ENCODE measurements at regions not wholly inside any gene's neighbourhood (a gene's known extent, or its start where the extent isn't known, plus 50 kb on each side); places are given as distances from the start of the nearest gene placed in this dataset.
"Not testable (repeated sequence)": the region's sequence is repeated elsewhere in the genome, so short reads cannot be mapped to it uniquely, and the experiment has no call there.

- TF ChIP-seq CTCF (IDR thresholded peaks at IDR 0.05): no peak
- TF ChIP-seq POLR2A (IDR thresholded peaks at IDR 0.05): no peak
- Histone ChIP-seq H3K27me3 (no peaks in the 10 kb centered on the region), H3K27ac (no peak overlapping the region), H3K36me3 (no peaks in the 10 kb centered on the region), H3K9me3 (no peaks in the 10 kb centered on the region), H3K4me3 (replicated peaks in 1 of 3) (no peak overlapping the region), H3K4me1 (no peaks in the 10 kb centered on the region)
- intact Hi-C loops (cut with DNase I): no loop called here
- DNase-seq: no peak
- 77 to 79% methylated on average over 2 of the region's 2 CpGs for WGBS, 2 donors
Measured at GRCh38 chr1:189311915-189312314, 1165.7 kb downstream of the BRINP3 start.

GRCh38 chr1:189312499-189312898, 1165.2 kb downstream of the BRINP3 start:
- H3K4me3 ChIP-seq (replicated peaks in 1 of 3): no peak overlapping the region
- DNase-seq: no peak
- H3K27ac ChIP-seq: no peak overlapping the region
- no peak for TF ChIP-seq CTCF (IDR thresholded peaks at IDR 0.05)
- no peaks in the 10 kb centered on the region for H3K4me1 ChIP-seq
- no peaks in the 10 kb centered on the region for H3K27me3 ChIP-seq
- intact Hi-C loops (cut with DNase I): no loop called here
- no peaks in the 10 kb centered on the region for H3K9me3 ChIP-seq
- H3K36me3 ChIP-seq: no peaks in the 10 kb centered on the region

- Histone ChIP-seq H3K4me3 (replicated peaks in 1 of 3) (no peak overlapping the region), H3K4me1 (no peaks in the 10 kb centered on the region), H3K36me3 (no peaks in the 10 kb centered on the region), H3K27me3 (no peaks in the 10 kb centered on the region), H3K9me3 (no peaks in the 10 kb centered on the region), H3K27ac (no peak overlapping the region)
- intact Hi-C loops (cut with DNase I): no loop called here
- TF ChIP-seq POLR2A (IDR thresholded peaks at IDR 0.05) (no peak), CTCF (IDR thresholded peaks at IDR 0.05) (no peak)
- DNase-seq: no peak
- 53 to 55% methylated on average over 2 of the region's 2 CpGs for WGBS, 2 donors
Measured at GRCh38 chr1:189313488-189313887, 1164.2 kb downstream of the BRINP3 start.

GRCh38 chr1:189315035-189315901, 1162.4 kb downstream of the BRINP3 start:
- Histone ChIP-seq H3K4me1 (no peaks in the 10 kb centered on the region), H3K27me3 (no peaks in the 10 kb centered on the region), H3K36me3 (no peaks in the 10 kb centered on the region), H3K4me3 (replicated peaks in 1 of 3) (no peak overlapping the region), H3K9me3 (no peaks in the 10 kb centered on the region), H3K27ac (no peak overlapping the region)
- no peak for TF ChIP-seq CTCF (IDR thresholded peaks at IDR 0.05)
- TF ChIP-seq POLR2A (IDR thresholded peaks at IDR 0.05): no peak
- intact Hi-C loops (cut with DNase I): no loop called here
- 80 to 86% methylated on average over 4 of the region's 4 CpGs for WGBS, 2 donors
- DNase-seq: no peak

- Histone ChIP-seq H3K9me3 (no peaks in the 10 kb centered on the region), H3K36me3 (no peaks in the 10 kb centered on the region), H3K4me3 (replicated peaks in 1 of 3) (no peak overlapping the region), H3K27ac (no peak overlapping the region), H3K27me3 (no peaks in the 10 kb centered on the region), H3K4me1 (no peaks in the 10 kb centered on the region)
- intact Hi-C loops (cut with DNase I): no loop called here
- DNase-seq: no peak
- 87 to 90% methylated on average over 3 of the region's 3 CpGs for WGBS, 2 donors
- TF ChIP-seq CTCF (IDR thresholded peaks at IDR 0.05): no peak
- TF ChIP-seq POLR2A (IDR thresholded peaks at IDR 0.05): no peak
Measured at GRCh38 chr1:189323091-189323490, 1154.6 kb downstream of the BRINP3 start.

GRCh38 chr1:189331071-189331470, 1146.6 kb downstream of the BRINP3 start:
- H3K4me3 ChIP-seq (replicated peaks in 1 of 3); intact Hi-C loops (cut with DNase I); H3K9me3 ChIP-seq; DNase-seq; H3K4me1 ChIP-seq; H3K27me3 ChIP-seq; H3K36me3 ChIP-seq; H3K27ac ChIP-seq: not testable (repeated sequence)
- WGBS, 2 donors: 95% methylated on average over 11 to 13 of the region's 13 CpGs
